ENCODE measurements at regions not wholly inside any gene's neighbourhood (a gene's known extent, or its start where the extent isn't known, plus 50 kb on each side); places are given as distances from the start of the nearest gene placed in this dataset.
"Not testable (repeated sequence)": the region's sequence is repeated elsewhere in the genome, so short reads cannot be mapped to it uniquely, and the experiment has no call there.

DNA sequence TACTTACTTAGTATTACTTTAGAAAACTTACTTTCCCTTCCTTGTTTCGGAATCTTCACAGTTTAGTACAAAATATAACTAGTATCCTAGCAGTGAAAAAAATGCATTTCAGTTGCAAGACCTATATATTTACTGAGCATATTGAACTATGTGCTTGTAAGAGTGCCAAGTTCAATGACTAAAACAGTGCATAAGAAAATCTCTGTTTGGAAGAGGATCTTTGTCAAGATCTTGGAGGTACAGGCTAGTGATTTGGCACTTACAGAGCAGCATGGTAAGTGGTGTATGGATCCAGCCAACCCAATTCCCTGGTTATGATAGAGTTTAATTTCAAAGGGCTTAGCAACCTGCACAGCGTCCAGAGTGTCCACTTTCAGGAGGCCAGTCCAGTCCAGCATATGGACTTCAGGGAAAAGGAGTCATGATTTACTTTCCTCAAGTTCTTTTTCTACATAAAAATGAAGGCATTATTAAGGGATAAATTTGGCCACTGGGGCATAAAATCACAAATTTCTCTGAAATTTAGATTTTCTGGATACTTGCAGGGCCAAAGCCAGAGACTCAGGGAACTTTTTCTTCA is 625.8 kb upstream of the BCHE start:
- DNase-seq (ENCODE audit: low read depth in 3 of 3, low spot score in 2 of 3) = no peak

DNA sequence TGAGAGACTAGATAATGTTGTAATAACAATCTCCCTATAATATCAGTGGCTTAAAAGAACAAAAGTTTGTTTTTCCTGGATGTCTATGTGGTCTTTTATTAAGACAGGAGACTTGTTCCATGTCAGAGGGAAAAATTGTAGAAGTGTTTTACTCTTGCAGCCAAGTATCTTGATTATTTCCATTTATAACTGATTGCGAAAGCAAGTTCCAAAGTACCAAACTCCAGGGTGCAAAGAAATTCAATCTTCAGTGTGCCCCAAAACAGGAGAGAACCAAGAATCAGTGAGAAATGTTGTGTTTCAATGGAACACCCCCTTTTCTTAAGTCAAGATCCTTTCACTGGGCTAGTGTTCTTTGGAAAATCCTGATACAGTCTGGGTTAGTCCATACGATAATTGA is 624.4 kb upstream of the BCHE start:
- no peak for DNase-seq (ENCODE audit: low read depth in 3 of 3, low spot score in 2 of 3)

DNA sequence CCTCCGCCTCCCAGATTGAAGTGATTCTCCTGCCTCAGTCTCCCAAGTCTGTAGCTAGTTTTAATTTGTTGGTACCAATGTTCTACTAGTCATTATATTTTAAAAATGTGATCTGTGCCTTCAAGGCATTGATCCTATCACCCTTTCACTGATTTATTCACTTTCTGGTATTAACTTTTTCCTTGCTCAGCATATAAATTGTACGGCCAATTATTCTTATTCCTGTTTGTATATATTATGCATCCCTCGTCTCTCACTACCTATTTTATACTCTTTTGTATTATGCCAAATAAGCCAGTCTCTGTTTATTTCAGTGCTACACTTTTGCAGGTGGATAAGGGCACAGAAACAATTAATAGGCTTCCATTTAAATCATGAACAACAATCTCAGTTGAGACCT is 620.2 kb upstream of the BCHE start:
- DNase-seq (ENCODE audit: low read depth in 3 of 3, low spot score in 2 of 3) = no peak

DNA sequence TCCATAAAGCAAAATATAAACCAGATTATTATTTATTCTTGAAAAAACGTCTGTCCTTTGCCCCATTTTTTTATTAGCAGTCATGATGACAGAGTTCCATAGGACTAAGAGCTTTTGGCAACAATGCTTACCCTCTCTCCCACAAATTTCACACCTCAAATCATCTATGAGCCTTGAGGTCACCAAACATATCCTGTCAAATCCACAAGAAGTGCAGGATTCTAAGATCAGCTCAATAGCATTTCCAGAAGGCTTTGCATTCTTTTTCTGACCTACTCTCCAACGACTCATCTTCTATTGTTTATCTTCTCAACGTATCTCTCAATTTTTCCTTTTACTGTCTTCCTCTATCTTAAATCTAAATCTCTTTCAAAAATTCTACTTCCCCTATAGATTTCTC is 619.1 kb upstream of the BCHE start:
- no peak for DNase-seq (ENCODE audit: low read depth in 3 of 3, low spot score in 2 of 3)

DNA sequence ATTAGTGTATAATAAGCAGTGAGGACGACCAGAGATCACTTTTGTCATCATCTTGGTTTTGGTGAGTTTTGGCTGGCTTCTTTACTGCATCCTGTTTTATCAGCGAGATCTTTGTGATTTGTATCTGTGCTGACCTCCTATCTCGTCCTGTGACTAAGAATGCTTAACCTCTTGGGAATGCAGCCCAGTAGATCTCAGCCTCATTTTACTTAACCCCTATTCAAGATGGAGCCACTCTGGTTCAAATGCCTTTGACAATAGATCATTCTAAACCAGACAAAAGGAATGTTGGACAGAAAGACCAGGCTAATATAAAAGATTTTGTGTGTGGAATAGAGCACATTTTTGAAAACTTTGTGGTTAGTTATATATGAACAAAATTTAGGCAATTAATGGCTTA is 618.5 kb upstream of the BCHE start:
- DNase-seq (ENCODE audit: low read depth in 3 of 3, low spot score in 2 of 3) = no peak

DNA sequence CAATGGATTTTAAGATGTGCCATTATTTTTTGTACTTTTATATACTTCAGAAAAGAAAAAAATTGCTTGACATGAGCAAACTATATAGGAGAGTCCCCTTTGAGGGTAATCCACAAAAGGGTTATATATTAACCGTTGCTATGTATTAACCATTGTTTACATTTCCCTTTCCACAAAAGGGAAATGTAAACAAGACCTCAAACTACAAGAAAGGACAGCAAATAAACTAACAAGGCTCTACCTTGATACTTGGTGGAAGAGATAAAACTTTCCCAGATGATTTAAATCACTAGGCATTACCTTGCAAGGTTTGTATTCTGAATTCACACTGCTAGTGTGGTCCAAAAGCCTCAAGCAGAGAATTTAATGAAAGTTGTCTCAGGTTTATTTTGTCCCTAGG is 616.3 kb upstream of the BCHE start:
- DNase-seq (ENCODE audit: low read depth in 3 of 3, low spot score in 2 of 3) = no peak

DNA sequence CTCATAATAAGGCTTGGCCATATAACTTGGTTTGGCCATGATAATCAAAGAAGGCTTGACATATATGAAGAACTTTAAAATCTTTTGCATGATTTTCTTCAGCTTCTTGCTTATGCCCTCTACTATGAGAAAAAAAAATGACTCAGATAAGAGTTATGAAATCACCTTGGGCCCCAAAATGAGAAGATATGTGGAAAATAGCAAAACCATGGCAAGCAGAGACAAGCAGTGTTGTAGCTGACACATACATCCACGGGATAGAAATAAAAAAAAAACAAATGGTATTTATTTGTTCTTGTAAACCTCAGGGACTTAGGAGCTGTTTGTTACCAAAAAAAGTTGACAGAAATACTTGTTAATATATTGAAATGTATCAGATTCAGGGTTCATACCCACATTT is 614.8 kb upstream of the BCHE start:
- no peak for DNase-seq (ENCODE audit: low read depth in 3 of 3, low spot score in 2 of 3)

DNA sequence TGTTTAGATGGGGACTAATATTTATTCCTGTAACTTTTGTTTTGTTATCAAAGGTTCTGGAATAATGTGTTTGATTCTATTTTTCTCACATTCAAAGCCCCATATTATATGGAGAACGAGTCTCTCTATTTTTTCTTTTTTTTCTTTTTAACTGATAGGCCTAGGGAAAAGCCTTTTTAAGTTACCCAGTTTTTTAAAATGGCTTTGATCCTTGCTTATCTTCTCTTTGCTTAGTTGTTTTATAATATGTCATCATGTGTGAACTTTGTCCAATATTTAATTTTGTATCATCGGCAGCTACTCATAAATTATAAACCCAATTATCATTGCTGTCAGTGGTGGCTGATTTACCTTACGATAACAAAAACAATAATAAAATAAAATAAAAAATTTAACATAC is 610.3 kb upstream of the BCHE start:
- DNase-seq (ENCODE audit: low read depth in 3 of 3, low spot score in 2 of 3) = no peak

DNA sequence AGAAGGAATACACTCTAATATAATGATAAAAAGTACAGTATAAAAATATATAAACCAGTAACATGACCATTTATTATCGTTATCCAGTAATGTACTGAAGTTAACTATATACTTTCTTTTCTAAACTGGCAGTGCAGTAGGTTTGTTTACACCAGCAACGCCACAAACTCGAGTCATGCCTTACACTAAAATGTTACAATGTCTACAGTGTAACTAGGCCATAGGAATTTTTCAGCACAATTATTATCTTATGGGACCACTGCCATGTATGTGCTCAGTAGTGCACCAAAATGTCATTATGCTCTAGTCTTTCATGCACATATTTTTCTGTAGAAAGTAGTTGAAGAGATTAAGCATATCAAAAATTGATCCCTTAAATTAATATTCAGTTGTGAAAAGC is 609.8 kb upstream of the BCHE start:
- DNase-seq (ENCODE audit: low read depth in 3 of 3, low spot score in 2 of 3) = no peak

DNA sequence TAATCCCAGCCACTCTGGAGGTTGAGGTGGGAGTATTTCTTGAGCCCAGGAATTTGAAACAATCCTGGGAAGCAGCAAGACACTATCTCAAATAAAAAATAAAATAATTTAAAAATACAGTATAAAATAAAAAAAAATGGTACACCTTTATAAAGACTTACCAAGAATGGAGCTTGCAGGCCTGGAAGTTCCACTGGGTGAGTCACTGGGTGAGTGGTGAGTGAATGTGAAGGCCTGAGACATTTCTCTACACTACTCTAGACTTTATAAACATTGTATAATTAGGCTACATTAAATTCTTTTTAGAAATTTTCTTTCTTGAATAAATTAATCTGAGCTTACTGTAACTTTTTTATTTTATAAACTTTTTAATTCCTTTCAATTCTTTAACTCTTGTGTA is 609.1 kb upstream of the BCHE start:
- no peak for DNase-seq (ENCODE audit: low read depth in 3 of 3, low spot score in 2 of 3)

DNA sequence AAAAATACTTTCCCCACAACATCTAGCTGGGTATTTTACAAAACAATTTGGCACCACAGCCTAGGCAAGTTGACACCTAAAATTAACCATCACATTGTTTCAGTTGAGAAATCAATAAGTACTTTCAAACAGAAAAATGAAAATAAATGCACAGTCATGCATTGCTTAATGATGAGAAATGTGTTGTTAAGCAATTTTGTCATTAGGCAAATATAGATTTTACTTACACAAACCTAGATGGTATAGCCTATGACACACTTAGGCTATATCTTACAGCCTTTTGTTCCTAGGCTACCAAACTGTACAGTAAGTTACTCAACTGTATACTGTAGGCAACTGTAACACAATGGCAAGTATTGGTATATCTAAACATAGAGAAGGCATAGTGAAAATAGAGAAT is 608.6 kb upstream of the BCHE start:
- DNase-seq (ENCODE audit: low read depth in 3 of 3, low spot score in 2 of 3) = no peak

DNA sequence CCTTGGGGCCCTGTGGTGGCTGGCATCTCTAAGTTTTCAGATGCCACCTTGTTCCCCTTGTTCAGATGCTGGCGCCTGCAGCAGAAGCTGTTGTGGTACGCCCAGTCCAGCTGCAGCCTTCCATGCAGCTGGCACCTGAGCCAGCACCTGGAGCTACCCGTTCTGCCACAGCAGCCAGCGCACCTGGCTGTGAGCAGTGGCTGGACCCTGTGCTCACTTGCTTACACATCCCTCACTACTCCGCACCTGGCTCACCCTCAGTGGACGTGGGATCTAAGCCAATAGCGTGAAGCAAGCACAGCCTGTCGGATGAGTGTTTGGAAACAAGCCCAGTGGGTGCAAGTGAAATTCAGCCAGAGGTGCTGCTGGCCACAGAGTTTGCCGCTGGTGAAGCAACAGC is 607.5 kb upstream of the BCHE start:
- no peak for DNase-seq (ENCODE audit: low read depth in 3 of 3, low spot score in 2 of 3)

DNA sequence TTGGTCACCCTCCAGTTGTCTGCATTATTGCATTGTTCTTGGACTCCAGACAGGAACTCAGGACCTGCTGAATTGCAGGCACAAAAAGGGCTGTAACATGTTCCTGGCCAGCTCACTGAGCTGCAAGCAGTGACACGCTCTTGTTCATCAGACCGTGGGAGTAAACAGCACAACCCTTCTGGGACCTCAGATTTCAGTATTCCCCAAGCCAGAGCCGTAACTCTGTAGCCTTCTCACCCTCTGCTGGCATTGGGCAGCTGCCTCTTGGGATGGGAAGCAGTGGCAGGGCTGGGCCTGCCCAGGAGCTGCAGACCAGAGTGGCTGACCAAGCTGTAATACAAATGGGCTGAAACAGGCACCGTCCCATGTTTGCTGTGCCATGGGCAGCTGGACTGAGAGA is 607.1 kb upstream of the BCHE start:
- no peak for DNase-seq (ENCODE audit: low read depth in 3 of 3, low spot score in 2 of 3)

DNA sequence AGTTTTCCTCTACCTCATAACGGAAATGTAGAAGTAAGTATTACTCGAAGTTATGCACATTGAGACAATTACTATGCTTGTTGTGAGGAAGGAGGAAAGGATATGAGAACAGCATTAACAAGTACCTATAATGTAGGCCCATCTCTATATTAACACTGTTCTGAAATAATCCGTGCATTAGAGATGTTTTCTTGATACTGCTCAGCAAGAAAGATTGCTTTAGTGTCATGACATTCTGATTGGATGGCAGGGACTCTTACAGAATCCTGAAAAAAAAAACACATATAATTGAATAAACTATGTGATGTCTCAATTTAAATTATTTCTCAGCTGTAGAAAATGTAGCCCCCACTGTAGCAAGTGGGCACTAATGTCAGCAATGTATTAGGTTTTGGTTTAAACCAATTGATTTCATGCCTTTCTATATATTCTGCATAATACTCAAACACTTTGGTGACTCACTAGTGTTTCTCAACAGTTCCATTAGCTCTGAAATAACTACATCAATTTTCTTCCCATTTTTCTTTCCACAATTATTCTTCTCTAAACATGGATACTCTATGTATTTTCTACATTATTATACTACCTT is 598.3 kb upstream of the BCHE start:
- no peak for DNase-seq (ENCODE audit: low read depth in 3 of 3, low spot score in 2 of 3)

DNA sequence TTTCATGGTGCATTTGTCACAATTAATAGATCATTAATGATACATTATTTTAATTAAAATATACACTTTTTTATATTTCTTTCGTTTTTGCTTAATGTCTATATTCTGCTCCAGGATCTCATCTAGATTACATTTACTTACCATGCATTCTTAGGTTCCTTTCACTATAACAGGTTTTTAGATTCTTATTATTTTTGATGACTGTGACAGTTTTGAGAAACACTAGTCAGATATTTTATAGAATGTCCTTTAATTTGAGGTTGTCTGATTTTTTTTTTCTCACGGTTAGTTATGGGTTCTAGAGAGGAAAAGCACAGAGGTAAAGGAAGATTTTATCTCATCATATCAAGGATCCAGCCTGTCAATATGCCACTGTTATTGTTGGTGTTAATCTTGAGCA is 595.8 kb upstream of the BCHE start:
- DNase-seq (ENCODE audit: low read depth in 3 of 3, low spot score in 2 of 3) = no peak

DNA sequence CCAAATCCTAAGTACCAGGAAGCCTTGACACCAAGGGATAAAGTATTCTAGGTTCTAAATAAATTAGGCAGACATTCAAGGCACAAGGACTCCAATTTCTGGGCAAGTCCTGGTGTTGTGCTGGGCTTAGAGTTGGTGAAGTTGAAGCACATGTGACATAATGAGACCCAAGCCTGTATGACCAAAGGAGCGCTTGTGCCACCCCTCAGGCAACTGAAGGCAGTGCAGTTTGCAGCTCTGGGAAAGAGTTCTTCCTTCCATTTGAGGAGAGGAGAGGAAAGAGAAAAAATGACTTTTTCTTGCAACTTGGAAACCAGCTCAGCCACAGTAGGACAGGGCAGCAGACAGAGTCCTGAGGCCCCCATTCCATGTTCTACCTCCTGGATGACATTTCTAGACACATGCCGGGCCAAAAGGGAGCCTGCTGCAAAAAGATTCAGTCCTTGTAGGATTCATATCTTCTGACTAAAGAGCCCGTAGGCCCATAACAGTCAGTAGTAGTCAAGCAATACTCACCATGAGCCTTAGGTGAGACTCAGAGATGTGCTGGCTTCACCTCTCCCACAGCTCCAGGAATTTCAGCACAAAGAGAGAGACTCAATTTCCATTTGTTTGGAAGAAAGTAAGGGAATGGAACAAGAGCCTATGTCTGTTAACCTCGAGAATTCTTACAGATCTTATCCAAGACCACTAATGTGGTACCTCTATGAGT is 588.8 kb upstream of the BCHE start:
- no peak for DNase-seq (ENCODE audit: low read depth in 3 of 3, low spot score in 2 of 3)

DNA sequence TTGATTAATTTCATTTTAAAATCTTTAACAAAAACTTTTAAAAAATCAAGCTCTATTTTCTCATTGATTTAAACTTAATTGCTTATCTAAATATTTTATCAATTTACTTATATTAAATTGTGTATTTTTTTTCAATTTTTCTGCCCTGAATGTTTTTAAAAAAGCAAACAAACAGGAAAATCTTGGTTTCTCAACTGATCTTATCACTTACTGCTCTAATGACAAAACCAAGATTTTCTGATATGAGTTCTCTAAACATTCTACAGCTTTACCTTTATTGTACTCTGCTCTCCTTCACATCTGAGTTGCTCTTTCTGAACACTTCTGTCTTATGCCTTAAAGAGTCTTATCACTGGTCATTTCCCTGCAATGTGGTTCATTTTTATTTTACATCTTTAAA is 587.8 kb upstream of the BCHE start:
- DNase-seq (ENCODE audit: low read depth in 3 of 3, low spot score in 2 of 3) = no peak

DNA sequence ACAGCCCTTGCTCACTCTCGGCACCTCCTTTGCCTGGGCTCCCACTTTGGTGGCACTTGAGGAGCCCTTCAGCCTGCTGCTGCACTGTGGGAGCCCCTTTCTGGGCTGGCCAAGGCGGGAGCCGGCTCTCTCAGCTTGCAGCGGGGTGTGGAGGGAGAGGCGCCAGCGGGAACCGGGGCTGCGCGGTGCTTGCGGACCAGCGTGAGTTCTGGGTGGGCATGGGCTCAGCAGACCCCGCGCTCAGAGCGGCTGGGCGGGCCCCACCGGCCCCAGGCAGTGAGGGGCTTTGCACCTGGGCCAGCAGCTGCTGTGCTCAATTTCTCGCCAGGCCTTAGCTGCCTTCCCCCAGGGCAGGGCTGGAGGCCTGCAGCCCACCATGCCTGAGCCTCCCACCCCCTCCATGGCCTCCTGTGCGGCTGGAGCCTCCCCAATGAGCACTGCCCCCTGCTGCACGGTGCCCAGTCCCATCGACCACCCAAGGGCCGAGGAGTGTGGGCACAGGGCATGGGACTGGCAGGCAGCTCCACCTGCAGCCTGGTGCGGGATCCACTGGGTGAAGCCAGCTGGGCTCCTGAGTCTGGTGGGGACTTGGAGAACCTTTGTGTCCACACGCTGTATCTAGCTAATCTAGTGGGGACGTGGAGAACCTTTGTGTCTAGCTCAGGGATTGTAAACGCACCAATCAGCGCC is 586.7 kb upstream of the BCHE start:
- DNase-seq (ENCODE audit: low read depth in 3 of 3, low spot score in 2 of 3) = not testable (repeated sequence)

DNA sequence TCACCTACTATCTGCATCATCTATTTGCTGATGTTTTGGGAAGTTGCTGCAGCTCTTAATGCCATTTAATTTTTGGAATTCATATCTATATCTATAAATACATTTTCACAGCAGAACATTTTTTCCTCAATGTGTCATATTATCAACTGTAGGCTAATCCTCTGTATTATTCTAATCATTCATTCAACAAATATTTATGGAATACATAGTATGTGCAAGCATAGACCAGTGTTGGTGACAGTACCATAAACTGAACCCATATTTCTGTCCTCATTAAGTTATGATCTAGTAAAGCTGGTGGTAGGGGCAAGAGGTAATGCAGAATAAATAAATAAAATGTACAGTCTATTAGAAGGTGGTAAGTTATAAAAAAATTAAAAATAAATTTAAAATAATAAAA is 585.3 kb upstream of the BCHE start:
- DNase-seq (ENCODE audit: low read depth in 3 of 3, low spot score in 2 of 3) = no peak

DNA sequence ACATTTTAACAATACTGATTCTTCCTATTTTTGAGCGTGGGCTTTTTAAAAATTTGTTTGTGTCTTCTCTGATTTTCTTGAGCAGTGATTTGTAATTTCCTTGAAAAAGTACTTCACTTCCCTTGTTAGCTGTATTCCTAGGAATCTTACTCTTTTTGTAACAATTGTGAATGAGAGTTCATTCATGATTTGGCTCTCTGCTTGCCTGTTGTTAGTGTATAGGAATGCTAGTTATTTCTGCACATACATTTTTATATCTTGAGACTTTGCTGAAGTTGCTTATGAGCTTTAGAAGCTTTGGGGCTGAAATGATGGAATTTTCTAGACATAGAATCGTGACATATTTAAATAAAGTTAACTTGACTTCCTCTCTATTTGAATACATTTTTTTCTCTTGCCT is 582.8 kb upstream of the BCHE start:
- no peak for DNase-seq (ENCODE audit: low read depth in 3 of 3, low spot score in 2 of 3)

DNA sequence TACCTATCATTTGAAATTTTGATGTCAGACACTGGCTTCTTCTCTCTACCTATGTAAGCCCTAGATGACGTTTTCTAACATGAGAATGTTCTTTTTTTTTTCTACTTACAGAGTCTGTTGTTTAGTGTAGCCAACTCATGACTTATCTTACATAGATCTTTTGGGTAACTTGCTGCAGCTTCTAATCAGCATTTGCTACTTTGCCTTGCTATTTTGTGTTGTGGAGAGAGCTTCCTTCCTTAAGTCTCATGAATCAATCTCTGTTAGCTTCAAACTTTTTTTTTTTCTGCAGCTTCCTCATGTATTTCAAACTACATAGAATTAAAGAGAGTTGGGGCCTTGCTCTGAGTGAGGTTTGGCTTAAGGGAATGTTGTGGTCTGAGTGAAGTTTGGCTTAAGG is 568.7 kb upstream of the BCHE start:
- no peak for DNase-seq (ENCODE audit: low read depth in 3 of 3, low spot score in 2 of 3)

DNA sequence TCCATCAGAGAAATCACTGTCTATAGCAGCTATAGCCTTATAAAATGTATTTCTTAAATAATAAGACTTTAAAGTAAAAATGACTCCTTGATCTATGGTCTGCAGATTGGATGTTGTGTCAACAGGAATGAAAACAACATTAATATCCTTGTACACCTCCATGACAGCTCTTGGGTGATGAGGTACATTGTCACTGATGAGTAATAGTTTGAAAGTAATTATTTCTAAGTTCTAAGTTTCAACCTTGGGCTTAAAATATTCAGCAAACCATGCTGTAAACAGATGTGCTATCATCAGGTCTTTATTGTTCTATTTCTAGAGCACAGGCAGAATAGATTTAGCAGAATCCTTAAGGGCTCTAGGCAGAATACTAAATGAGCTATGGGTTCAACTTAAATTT is 568.2 kb upstream of the BCHE start:
- no peak for DNase-seq (ENCODE audit: low read depth in 3 of 3, low spot score in 2 of 3)
